K562 (cell line): ENCODE measurements at regions not wholly inside any gene's neighbourhood (a gene's known extent, or its start where the extent isn't known, plus 50 kb on each side); places are given as distances from the start of the nearest gene placed in this dataset.

Experiments
- ESRRA ChIP-seq: fragments of 450-650 bp; IDR thresholded peaks from 2 replicates; pipeline ENCODE4 v1.6.1; 2014; ENCODE audit warnings: low read depth, mild to moderate bottlenecking, moderate library complexity, borderline replicate concordance
- GTF2F1 ChIP-seq: IDR thresholded peaks from 2 replicates; pipeline ENCODE4 v1.6.1; 2011; ENCODE audit warnings: low read depth, low read length, improper control_type of control experiment
- MAFK ChIP-seq: IDR thresholded peaks from 2 replicates; pipeline ENCODE4 v1.6.1; 2011; ENCODE audit warnings: low read length, improper control_type of control experiment
- MXD1 ChIP-seq: fragments of 250-450 bp; sonication (Bioruptor Pico); IDR thresholded peaks from 2 replicates; pipeline ENCODE4 v1.8.0; 2021; ENCODE audit warnings: borderline replicate concordance, mild to moderate bottlenecking, moderate library complexity; ENCODE audit not compliant: poor library complexity, severe bottlenecking
- RAD51 ChIP-seq: fragments of 450-650 bp; IDR thresholded peaks from 2 replicates; pipeline ENCODE4 v1.7.1; 2016; ENCODE audit warnings: low read depth, mild to moderate bottlenecking, borderline replicate concordance
- RCOR1 ChIP-seq, 2 experiments: IDR thresholded peaks; 2 replicates each; pipeline ENCODE4 v1.6.1; 2012; ENCODE audit warnings: low read depth in 2 of 2, low read length in 2 of 2, borderline replicate concordance in 1 of 2, improper control_type of control experiment in 1 of 2
- STAT5A ChIP-seq: IDR thresholded peaks from 2 replicates; pipeline ENCODE4 v1.6.1; 2012; ENCODE audit warnings: low read length, inconsistent platforms, borderline replicate concordance

- no peak for TF ChIP-seq RAD51
- TF ChIP-seq RCOR1 (IDR thresholded peaks at IDR 0.05; ENCODE audit: borderline replicate concordance in 1 of 2, low read depth in 2 of 2, low read length in 2 of 2) = no peak
- TF ChIP-seq GTF2F1 = no peak
- TF ChIP-seq MXD1 = no peak
- no peak for TF ChIP-seq MAFK
- no peak for TF ChIP-seq ESRRA
- TF ChIP-seq STAT5A = no peak
Observed at GRCh38 chr10:63773106-63773505, 251.9 kb downstream of the REEP3 start.
